ENCODE measurements at regions not wholly inside any gene's neighbourhood (a gene's known extent, or its start where the extent isn't known, plus 50 kb on each side); places are given as distances from the start of the nearest gene placed in this dataset.
"Not testable (repeated sequence)": the region's sequence is repeated elsewhere in the genome, so short reads cannot be mapped to it uniquely, and the experiment has no call there.

DNA sequence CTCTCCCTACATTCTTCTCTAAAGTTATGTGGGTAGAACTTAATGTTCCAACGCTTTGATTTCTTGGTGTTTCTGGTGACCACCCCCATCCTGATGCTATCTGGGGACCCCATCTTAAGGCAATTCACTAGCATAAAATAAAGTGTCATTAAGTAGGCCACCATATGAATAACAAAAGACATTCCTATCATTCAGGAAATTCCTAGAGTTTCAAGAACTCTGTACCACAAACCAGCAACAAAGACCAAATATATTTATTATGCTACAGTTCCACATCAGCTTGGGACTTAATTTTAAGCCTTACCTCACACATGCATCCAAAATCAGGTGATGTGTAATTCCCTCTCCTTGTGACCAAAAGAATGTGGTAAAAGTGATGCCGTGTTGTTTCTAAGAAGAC lies 254.6 kb upstream of the LRRC4C start:
- no peak for DNase-seq

- DNase-seq = no peak
These were observed 257.4 kb upstream of the LRRC4C start for GRCh38 chr11:41716862-41717261.

DNA sequence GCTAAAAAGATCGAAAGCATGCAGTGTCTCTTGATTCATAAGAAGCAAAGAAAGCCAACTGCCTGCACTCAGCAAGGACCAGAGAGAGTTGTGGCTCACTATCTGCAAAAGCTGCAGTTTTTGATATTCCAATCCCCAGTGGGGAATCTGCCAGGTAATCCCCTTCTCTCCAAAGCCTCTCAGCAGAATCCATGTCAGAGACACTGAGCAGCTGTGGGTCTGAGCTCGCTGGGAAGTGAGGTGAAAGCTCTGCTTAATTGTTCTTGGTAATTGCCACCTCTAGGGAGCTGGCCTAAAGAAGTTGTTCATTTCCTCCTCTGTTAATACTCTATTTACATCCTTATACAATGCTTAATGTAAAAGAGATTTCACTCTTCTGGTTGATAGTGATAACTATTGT lies 261.3 kb upstream of the LRRC4C start:
- DNase-seq = no peak

GRCh38 chr11:41728161-41728560 lies 268.7 kb upstream of the LRRC4C start:
- not testable (repeated sequence) for DNase-seq

GRCh38 chr11:41775296-41775695 lies 315.8 kb upstream of the LRRC4C start:
- no peak for DNase-seq

GRCh38 chr11:41779401-41779960 lies 320.0 kb upstream of the LRRC4C start:
- no peak for DNase-seq

GRCh38 chr11:41781441-41781840 lies 322.0 kb upstream of the LRRC4C start:
- no peak for DNase-seq

GRCh38 chr11:41784513-41785335 lies 325.3 kb upstream of the LRRC4C start:
- DNase-seq = no peak

DNA sequence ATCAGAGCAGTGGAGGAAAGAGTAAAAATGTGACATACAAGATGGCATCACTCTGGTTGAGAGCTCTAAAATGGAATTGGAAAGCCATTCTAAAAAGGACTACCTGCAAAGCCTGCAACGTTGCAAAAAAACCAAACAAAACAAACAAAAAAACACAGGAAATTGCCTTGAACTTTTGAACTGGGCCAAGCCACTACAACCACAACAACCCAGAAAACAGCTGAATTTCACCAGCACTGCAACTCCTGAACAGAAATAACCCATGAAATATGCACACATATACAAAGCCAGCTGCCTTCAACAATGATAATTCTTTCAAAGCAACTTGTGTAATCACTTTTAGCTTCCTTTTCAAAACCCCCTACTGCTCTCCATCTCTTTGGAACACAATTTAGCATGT lies 326.6 kb upstream of the LRRC4C start:
- DNase-seq = no peak

- DNase-seq = no peak
These were observed 328.7 kb upstream of the LRRC4C start for GRCh38 chr11:41788177-41788576.

DNA sequence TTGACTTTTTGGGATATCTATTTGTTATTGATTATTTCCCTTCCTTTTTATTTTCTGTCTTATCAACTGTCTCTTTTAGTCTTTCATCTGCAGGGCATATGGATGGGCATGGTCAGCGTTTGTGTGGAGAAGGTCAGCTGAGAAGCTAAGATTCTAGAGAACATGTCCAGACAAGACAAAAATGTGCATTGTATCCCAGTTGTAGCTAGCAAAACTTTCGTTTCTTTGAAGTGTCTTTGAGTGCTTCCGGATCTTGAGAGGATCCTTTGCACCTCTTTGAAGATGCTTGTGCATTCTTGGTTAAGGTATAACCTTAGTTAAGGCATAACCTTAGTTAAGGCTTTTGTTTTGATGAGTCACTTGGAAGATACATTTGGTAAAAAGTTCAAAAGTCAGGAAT lies 329.9 kb upstream of the LRRC4C start:
- DNase-seq = no peak

DNA sequence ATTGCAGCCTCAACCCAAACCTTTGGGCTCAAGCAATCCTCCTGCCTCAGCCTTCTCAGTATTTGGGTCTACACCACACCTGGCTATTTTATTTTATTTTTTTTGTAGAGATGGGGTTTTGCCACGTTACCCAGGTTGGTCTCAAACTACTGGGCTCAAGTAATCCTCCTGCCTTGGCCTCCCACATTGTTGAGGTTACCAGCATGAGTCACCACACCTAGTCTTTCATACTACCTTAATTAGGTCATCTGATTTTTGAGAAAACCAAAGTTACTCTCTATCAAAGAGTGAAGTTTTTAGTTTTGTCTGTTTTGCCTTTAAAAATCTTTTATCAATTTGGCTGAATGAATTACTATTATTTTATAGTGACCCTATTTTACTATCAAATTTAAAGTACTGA lies 335.6 kb upstream of the LRRC4C start:
- DNase-seq = no peak

- no peak for DNase-seq
These were observed 340.3 kb upstream of the LRRC4C start for GRCh38 chr11:41799754-41800153.

- DNase-seq = no peak
These were observed 344.4 kb upstream of the LRRC4C start for GRCh38 chr11:41803895-41804294.

GRCh38 chr11:41816396-41816795 lies 356.9 kb upstream of the LRRC4C start:
- DNase-seq = no peak

GRCh38 chr11:41824287-41824686 lies 364.8 kb upstream of the LRRC4C start:
- not testable (repeated sequence) for DNase-seq

DNA sequence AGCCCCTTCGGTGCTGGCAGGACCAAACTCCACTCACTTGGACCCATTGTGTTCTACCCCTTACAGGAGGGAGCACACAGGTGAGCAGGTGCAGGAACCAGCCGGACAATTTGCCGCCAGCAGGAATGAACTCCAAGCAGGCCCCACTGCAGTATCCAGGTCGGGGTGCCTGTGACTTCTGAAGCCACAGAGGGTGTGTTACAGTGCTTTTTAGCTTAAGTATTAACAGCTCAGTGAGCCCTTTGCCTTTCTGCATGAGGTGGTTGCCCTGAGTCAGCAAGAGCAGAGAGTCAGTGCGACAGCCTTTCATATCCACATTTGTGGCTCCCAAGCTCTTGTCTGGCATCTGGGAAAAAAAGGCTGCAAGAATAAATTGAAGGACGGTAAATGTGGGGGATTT lies 366.6 kb upstream of the LRRC4C start:
- DNase-seq = no peak

GRCh38 chr11:41836431-41836830 lies 377.0 kb upstream of the LRRC4C start:
- no peak for DNase-seq

DNA sequence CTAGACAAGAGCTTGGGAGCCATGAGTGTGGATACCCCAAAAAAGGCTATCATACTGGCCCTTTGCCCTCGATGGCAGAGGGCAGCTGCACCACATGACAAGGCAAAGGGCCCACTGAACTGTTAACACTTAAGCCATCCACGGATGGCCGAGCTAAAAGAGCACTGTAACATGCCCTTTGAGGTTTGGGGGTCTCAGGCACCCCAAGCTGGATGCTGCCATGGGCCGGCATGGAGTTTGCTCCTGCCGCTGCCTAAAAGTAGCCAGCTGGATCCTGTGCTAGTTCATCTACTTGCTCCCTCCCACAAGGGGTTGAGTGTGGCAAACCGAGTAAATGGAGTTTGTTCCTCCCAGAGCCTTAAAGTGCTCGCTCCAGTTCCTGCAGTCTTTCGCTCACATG lies 383.2 kb upstream of the LRRC4C start:
- DNase-seq = no peak

DNA sequence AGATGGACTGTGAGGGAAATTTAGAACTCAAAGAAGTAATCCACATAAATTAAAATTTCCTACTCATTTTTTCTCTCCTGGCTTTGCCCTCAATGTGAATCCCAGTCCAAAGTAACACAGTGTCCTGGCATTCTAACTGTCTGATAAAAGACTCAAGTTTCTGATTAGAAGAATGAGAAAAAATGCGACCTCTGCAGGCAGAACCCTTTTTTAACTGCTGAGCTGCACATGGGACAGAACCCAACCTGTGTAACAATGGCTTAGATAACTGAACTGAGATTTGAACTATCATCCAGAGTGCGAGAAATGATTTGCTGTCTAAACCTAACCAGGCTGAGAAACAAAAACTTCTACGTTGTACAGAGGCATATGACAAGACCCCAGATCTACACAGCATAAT lies 385.6 kb upstream of the LRRC4C start:
- DNase-seq = no peak

DNA sequence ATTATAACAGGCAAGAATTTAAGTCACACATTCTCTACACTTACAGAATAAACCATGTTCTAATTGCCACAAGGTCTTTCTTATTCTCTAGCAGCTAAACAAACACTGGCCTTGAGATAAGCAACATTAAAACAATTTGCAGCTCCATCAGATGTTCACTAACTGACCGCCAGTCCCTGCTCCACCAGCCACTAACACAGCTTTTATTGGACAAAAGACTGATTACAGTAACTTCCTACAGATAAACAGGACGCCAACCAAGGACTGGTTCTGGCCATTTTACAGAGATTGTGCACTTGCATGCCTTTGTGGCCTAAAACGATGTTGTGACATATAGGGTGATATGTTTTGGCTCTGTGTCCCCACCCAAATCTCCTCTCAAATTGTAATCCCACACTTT lies 388.9 kb upstream of the LRRC4C start:
- DNase-seq = no peak

DNA sequence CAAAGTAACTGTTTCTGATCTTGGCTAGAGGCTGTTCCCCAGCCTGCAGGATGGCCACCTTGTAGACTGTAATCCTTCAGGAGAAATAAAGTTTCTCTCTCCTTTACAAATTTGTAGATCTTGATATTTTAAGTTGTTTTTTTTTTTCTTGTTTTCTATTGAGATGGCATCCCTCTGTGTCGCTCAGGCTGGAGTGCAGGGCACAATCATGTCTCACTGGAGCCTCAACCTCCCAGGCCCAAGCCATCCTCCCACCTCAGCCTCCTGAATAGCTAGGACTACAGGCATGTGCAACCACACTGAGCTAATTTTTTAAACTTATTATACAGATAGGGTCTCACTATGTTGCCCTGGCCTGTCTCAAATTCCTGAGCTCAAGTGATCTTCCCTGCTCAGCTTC lies 389.8 kb upstream of the LRRC4C start:
- DNase-seq = no peak

DNA sequence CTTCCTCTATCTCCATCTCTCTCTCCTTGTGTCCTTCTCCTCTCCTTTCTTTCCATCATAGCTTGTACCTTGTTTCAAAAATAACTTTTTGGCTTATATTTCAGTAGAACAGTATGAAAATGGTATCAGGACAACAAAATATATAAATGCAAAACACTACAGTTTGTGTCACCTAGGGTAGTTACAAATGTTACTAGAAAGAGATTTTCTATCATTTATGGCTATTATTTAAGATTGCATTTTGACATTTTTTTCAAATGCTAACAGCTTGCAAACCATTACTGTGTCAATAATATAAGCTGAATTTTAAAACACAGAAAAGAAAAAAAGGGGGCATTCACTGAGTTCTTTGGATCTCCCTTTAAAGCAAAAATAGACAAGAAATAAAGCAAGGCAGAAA lies 392.3 kb upstream of the LRRC4C start:
- no peak for DNase-seq

DNA sequence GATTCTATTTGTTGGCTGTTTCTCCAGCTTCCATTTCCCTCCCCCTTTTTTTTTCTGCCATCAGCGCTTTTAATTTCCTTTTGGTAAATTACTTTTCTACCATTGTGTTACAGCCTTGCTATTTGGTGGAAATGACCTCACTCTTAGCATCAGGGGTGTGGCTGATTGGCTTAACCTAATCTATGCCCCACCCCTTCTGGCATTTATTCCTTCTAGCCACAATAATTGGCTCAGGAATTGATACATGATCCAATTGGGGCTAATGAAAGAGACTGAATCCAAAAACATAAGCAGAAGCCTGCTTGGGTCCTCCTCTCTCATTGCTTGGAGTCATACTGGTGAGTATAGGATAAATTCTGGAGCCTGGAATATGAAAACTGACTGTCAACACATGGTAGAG lies 402.4 kb upstream of the LRRC4C start:
- no peak for DNase-seq

DNA sequence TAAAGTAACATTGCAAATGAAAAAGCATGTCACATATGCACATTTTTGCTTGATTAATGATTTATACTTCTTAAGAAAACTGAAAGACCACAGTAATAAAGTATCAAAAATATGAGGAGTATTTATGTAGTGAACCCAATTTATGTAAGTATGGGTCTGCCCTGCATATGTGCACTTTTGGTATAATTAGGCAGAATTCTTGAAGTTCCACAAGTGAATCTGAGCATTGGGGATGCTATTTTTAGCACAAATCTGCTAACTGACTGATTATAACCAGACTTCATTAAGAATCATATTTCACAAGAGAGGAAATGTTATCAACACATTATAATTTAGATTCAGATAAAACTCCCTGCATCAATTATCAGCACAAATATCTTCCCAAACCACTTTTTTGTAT lies 407.1 kb upstream of the LRRC4C start:
- DNase-seq = no peak

Measured in T-helper 1 cell (primary cell).